Keratinocyte (primary cell): ENCODE measurements at regions not wholly inside any gene's neighbourhood (a gene's known extent, or its start where the extent isn't known, plus 50 kb on each side); places are given as distances from the start of the nearest gene placed in this dataset.

ENCODE experiments used
- DNase-seq: peaks from one replicate; pipeline ENCODE4 v3.0.0-alpha.2; 2011; ENCODE audit warnings: low read depth, missing footprints, low spot score
- FAIRE-seq: peaks from 2 replicates; lab custom pipeline; 2011; peaks lifted over from hg19 to GRCh38; lab: Jason Lieb, UNC
- H2AFZ ChIP-seq: 2 replicates; pipeline ENCODE4 v1.6.0; 2012; ENCODE audit warnings: low read length, control low read depth, inconsistent platforms; ENCODE audit not compliant: control insufficient read depth
- H3K27ac ChIP-seq: 2 replicates; pipeline ENCODE4 v1.5.1; 2011; ENCODE audit warnings: low read length; ENCODE audit not compliant: control insufficient read depth, insufficient read depth
- H3K27me3 ChIP-seq: 3 replicates; pipeline ENCODE4 v1.6.0; 2011; ENCODE audit warnings: low read length; ENCODE audit not compliant: control insufficient read depth, insufficient read depth; ENCODE audit errors: extremely low read depth
- H3K36me3 ChIP-seq, 2 experiments: 2 replicates in 1 of 2; 3 replicates in 1 of 2; pipeline ENCODE4 v1.5.1; 2011; ENCODE audit warnings: low read length in 2 of 2, mild to moderate bottlenecking in 1 of 2; ENCODE audit not compliant: control insufficient read depth in 2 of 2, insufficient read depth in 2 of 2; ENCODE audit errors: extremely low read depth in 1 of 2
- H3K4me1 ChIP-seq: 3 replicates; pipeline ENCODE4 v1.5.1; 2011; ENCODE audit warnings: low read length; ENCODE audit not compliant: control insufficient read depth, insufficient read depth; ENCODE audit errors: extremely low read depth
- H3K4me2 ChIP-seq: 3 replicates; pipeline ENCODE4 v1.6.0; 2011; ENCODE audit warnings: low read depth, low read length; ENCODE audit not compliant: control insufficient read depth, insufficient read depth; ENCODE audit errors: extremely low read depth
- H3K4me3 ChIP-seq, 3 experiments: fragments of 200-600 bp in 1 of 3; sonication (generic) in 1 of 3; 2 replicates in 2 of 3; 3 replicates in 1 of 3; pipeline ENCODE4 v1.5.1; 2011 to 2016; ENCODE audit warnings: low read length in 3 of 3, mild to moderate bottlenecking in 3 of 3, control low read depth in 2 of 3, inconsistent platforms in 1 of 3, low read depth in 1 of 3, mixed read lengths in 1 of 3, mixed run types in 1 of 3, moderate library complexity in 1 of 3; ENCODE audit not compliant: control insufficient read depth in 2 of 3, insufficient read depth in 2 of 3; ENCODE audit errors: extremely low read depth in 1 of 3
- H3K79me2 ChIP-seq: 2 replicates; pipeline ENCODE4 v1.6.0; 2012; ENCODE audit warnings: low read length; ENCODE audit not compliant: control insufficient read depth, insufficient read depth
- H3K9ac ChIP-seq: 3 replicates; pipeline ENCODE4 v1.6.0; 2011; ENCODE audit warnings: low read length; ENCODE audit not compliant: control insufficient read depth, insufficient read depth; ENCODE audit errors: extremely low read depth
- H3K9me1 ChIP-seq: 3 replicates; pipeline ENCODE4 v1.6.0; 2011; ENCODE audit warnings: low read length; ENCODE audit not compliant: control insufficient read depth, insufficient read depth; ENCODE audit errors: extremely low read depth
- H3K9me3 ChIP-seq: 2 replicates; pipeline ENCODE4 v1.5.1; 2012; ENCODE audit warnings: low read depth, low read length; ENCODE audit not compliant: control insufficient read depth
- H4K20me1 ChIP-seq: 3 replicates; pipeline ENCODE4 v1.6.0; 2011; ENCODE audit warnings: low read length; ENCODE audit not compliant: control insufficient read depth, insufficient read depth; ENCODE audit errors: extremely low read depth
- EZH2 ChIP-seq: IDR thresholded peaks from one replicate; pipeline ENCODE4 v1.6.1; 2012; ENCODE audit warnings: inconsistent platforms, mild to moderate bottlenecking, low read length, moderate library complexity
- dilution Hi-C: fragments of 300-500 bp; cut with MboI; formaldehyde crosslinking; loops from one replicate; pipeline ENCODE4 v1.7.0; 2020; ENCODE audit warnings: low sequenced_read_pairs; ENCODE audit not compliant: extremely low pct_ligation_motif_present
- TF ChIP-seq, protein P1 (sequence below), 3 experiments: IDR thresholded peaks in 1 of 3; conservative IDR thresholded peaks in 1 of 3; optimal IDR thresholded peaks in 1 of 3; 2 replicates in 2 of 3; 3 replicates in 1 of 3; pipeline versions ENCODE3 to v1.5.1; 2011; ENCODE audit warnings: low read length in 3 of 3, mild to moderate bottlenecking in 3 of 3, moderate library complexity in 2 of 3, control low read depth in 1 of 3, inconsistent platforms in 1 of 3; ENCODE audit not compliant: insufficient read depth in 2 of 3; ENCODE audit errors: extremely low read depth in 1 of 3

DNA sequence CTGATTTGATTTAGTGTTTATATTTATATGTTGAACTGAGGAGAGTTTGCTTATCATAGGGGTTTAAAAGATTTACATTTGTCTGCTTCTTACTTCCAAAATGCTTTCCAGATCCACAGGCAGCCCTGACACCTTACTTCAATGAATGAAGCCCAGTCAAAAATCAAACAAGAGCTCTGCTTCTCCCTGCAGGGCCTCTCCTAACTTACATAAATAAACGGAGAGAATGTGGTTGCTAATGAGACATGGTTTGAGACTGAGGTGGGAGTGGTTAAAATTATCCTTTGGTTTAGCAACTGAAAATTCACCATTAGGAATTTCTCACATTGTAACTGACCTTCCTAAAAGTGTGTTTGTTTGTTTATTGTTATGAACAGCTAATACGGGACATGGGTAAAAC lies 612.3 kb upstream of the FANCL start:
- no peak for TF ChIP-seq EZH2
- TF ChIP-seq, protein P1, sequence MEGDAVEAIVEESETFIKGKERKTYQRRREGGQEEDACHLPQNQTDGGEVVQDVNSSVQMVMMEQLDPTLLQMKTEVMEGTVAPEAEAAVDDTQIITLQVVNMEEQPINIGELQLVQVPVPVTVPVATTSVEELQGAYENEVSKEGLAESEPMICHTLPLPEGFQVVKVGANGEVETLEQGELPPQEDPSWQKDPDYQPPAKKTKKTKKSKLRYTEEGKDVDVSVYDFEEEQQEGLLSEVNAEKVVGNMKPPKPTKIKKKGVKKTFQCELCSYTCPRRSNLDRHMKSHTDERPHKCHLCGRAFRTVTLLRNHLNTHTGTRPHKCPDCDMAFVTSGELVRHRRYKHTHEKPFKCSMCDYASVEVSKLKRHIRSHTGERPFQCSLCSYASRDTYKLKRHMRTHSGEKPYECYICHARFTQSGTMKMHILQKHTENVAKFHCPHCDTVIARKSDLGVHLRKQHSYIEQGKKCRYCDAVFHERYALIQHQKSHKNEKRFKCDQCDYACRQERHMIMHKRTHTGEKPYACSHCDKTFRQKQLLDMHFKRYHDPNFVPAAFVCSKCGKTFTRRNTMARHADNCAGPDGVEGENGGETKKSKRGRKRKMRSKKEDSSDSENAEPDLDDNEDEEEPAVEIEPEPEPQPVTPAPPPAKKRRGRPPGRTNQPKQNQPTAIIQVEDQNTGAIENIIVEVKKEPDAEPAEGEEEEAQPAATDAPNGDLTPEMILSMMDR (optimal IDR thresholded peaks at IDR 0.05 in 1 of 3, IDR thresholded peaks at IDR 0.05 in 1 of 3, conservative IDR thresholded peaks at IDR 0.05 in 1 of 3; ENCODE audit: extremely low read depth in 1 of 3, insufficient read depth in 2 of 3, low read length in 3 of 3): no peak
- Histone ChIP-seq H3K4me1 (no peaks in the 10 kb centered on the region), H3K9me1 (no peaks in the 10 kb centered on the region), H3K9me3 (no peaks in the 10 kb centered on the region), H3K27ac (no peak overlapping the region), H4K20me1 (no peaks in the 10 kb centered on the region), H3K4me3 (no peak overlapping the region), H2AFZ (no peak overlapping the region), H3K27me3 (no peaks in the 10 kb centered on the region), H3K4me2 (no peak overlapping the region), H3K9ac (no peak overlapping the region), H3K36me3 (no peaks in the 10 kb centered on the region), H3K79me2 (no peaks in the 10 kb centered on the region)
- FAIRE-seq: no peak
- DNase-seq: no peak
- dilution Hi-C loops: no loop called here

DNA sequence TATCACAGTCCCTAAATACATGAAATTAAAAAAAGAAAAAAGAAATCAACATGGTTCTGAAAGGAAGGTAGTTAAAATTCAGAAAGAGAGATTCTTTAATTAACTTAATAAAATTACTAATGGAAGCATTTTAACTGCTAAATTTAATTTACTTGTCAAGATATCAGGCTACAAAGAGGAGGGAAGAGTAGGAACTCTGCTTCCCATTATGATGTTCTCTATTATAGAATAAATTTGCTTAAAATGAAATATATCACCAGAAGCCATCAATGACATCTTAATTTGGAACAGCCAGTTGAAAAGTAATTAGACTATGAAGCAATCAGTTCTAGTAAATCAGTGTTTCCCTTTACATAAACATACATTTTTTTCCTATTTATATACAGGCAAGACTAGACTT lies 611.8 kb upstream of the FANCL start:
- DNase-seq (no peak), FAIRE-seq (no peak)
- no peak overlapping the region for H3K9ac ChIP-seq
- H3K9me3 ChIP-seq: no peaks in the 10 kb centered on the region
- no peaks in the 10 kb centered on the region for H3K27me3 ChIP-seq
- no peaks in the 10 kb centered on the region for H3K79me2 ChIP-seq
- no peak overlapping the region for H3K4me2 ChIP-seq
- H2AFZ ChIP-seq: no peak overlapping the region
- dilution Hi-C loops: no loop called here
- H3K36me3 ChIP-seq: no peaks in the 10 kb centered on the region
- no peak overlapping the region for H3K27ac ChIP-seq
- H3K9me1 ChIP-seq: no peaks in the 10 kb centered on the region
- TF ChIP-seq, protein P1 (optimal IDR thresholded peaks at IDR 0.05 in 1 of 3, IDR thresholded peaks at IDR 0.05 in 1 of 3, conservative IDR thresholded peaks at IDR 0.05 in 1 of 3; ENCODE audit: extremely low read depth in 1 of 3, insufficient read depth in 2 of 3, low read length in 3 of 3): no peak
- no peak for TF ChIP-seq EZH2
- no peaks in the 10 kb centered on the region for H3K4me1 ChIP-seq
- no peaks in the 10 kb centered on the region for H4K20me1 ChIP-seq
- no peak overlapping the region for H3K4me3 ChIP-seq
